CD14-positive monocyte (primary cell): ENCODE measurements at regions not wholly inside any gene's neighbourhood (a gene's known extent, or its start where the extent isn't known, plus 50 kb on each side); places are given as distances from the start of the nearest gene placed in this dataset.

Experiments used
- DNase-seq, 3 donors: peaks; one replicate each; pipeline ENCODE4 v3.0.0-alpha.2; 2011 to 2022
- H2AFZ ChIP-seq: 2 replicates; pipeline ENCODE4 v1.6.0; 2012; ENCODE audit warnings: mild to moderate bottlenecking, low read depth, low read length, inconsistent platforms; ENCODE audit not compliant: insufficient read depth, poor library complexity, severe bottlenecking
- H3K27ac ChIP-seq, 2 donors: 1 replicate in 1 of 2; 2 replicates in 1 of 2; pipeline ENCODE4 v1.5.1; 2012 to 2013; ENCODE audit warnings: low read length in 2 of 2, control low read depth in 1 of 2, inconsistent platforms in 1 of 2, low read depth in 1 of 2, mild to moderate bottlenecking in 1 of 2
- H3K27me3 ChIP-seq, 2 donors: one replicate each; pipeline versions ENCODE4 v1.6.0 to v1.6.1; 2011 to 2013; ENCODE audit warnings: low read length in 2 of 2; ENCODE audit not compliant: control insufficient read depth in 2 of 2, insufficient read depth in 2 of 2
- H3K36me3 ChIP-seq, 2 donors: replicated peaks in 1 of 2; 1 replicate in 1 of 2; 2 replicates in 1 of 2; pipeline versions ENCODE4 v1.5.1 to v1.6.1; 2012 to 2013; ENCODE audit warnings: low read length in 2 of 2, control low read depth in 1 of 2, inconsistent platforms in 1 of 2, mild to moderate bottlenecking in 1 of 2; ENCODE audit not compliant: insufficient read depth in 2 of 2, control insufficient read depth in 1 of 2
- H3K4me1 ChIP-seq, 2 donors: 1 replicate in 1 of 2; 2 replicates in 1 of 2; pipeline versions ENCODE4 v1.5.1 to v1.6.1; 2012 to 2013; ENCODE audit warnings: low read length in 2 of 2, control low read depth in 1 of 2, inconsistent platforms in 1 of 2, mild to moderate bottlenecking in 1 of 2, moderate library complexity in 1 of 2; ENCODE audit not compliant: insufficient read depth in 2 of 2, control insufficient read depth in 1 of 2
- H3K4me2 ChIP-seq: replicated peaks from 2 replicates; pipeline ENCODE3; 2012; ENCODE audit warnings: low read length, moderate library complexity, mild to moderate bottlenecking; ENCODE audit not compliant: poor library complexity, severe bottlenecking; ENCODE audit errors: extremely low read depth
- H3K4me3 ChIP-seq, 3 experiments: fragments of 200-600 bp in 1 of 3; sonication (generic) in 1 of 3; replicated peaks in 1 of 3; 1 replicate in 2 of 3; 2 replicates in 1 of 3; pipeline ENCODE4 v1.5.1; 2011 to 2013; ENCODE audit warnings: low read length in 3 of 3, mild to moderate bottlenecking in 3 of 3, control low read depth in 2 of 3, low read depth in 2 of 3, inconsistent platforms in 1 of 3, moderate library complexity in 1 of 3
- H3K79me2 ChIP-seq: 2 replicates; pipeline ENCODE4 v1.6.0; 2012; ENCODE audit warnings: mild to moderate bottlenecking, control low read depth, inconsistent platforms, low read length, moderate library complexity; ENCODE audit not compliant: insufficient read depth
- H3K9ac ChIP-seq: 2 replicates; pipeline ENCODE4 v1.6.0; 2017; ENCODE audit warnings: low read length, mild to moderate bottlenecking; ENCODE audit not compliant: insufficient read depth, poor library complexity, severe bottlenecking
- H3K9me3 ChIP-seq, 2 donors: replicated peaks in 1 of 2; 1 replicate in 1 of 2; 2 replicates in 1 of 2; pipeline versions ENCODE4 v1.5.1 to v1.6.1; 2012 to 2013; ENCODE audit warnings: low read length in 2 of 2, control low read depth in 1 of 2; ENCODE audit not compliant: control insufficient read depth in 1 of 2, insufficient read depth in 1 of 2
- H4K20me1 ChIP-seq: 2 replicates; pipeline ENCODE4 v1.6.0; 2012; ENCODE audit warnings: mild to moderate bottlenecking, low read length, control low read depth, moderate library complexity; ENCODE audit not compliant: insufficient read depth
- H3K27ac Mint-ChIP-seq, 7 donors: one replicate each; pipeline ENCODE4 v1.8.0; 2020; ENCODE audit warnings: mild to moderate bottlenecking in 7 of 7, mixed read lengths in 7 of 7, moderate library complexity in 6 of 7, inconsistent platforms in 2 of 7
- H3K27me3 Mint-ChIP-seq, 3 donors: one replicate each; pipeline ENCODE4 v1.8.0; 2021 to 2022; ENCODE audit warnings: low read depth in 3 of 3, mild to moderate bottlenecking in 3 of 3, mixed read lengths in 3 of 3, moderate library complexity in 3 of 3, inconsistent platforms in 1 of 3
- H3K36me3 Mint-ChIP-seq, 2 donors: one replicate each; pipeline ENCODE4 v1.8.0; 2020; ENCODE audit warnings: mixed read lengths in 2 of 2, inconsistent platforms in 1 of 2, mild to moderate bottlenecking in 1 of 2
- H3K4me1 Mint-ChIP-seq: one replicate; pipeline ENCODE4 v1.8.0; 2020; ENCODE audit warnings: mild to moderate bottlenecking, mixed read lengths
- H3K4me3 Mint-ChIP-seq, 2 donors: one replicate each; pipeline ENCODE4 v1.8.0; 2020; ENCODE audit warnings: mild to moderate bottlenecking in 2 of 2, mixed read lengths in 2 of 2, moderate library complexity in 1 of 2
- H3K9me3 Mint-ChIP-seq, 7 donors: one replicate each; pipeline ENCODE4 v1.8.0; 2020 to 2022; ENCODE audit warnings: mixed read lengths in 7 of 7, mild to moderate bottlenecking in 6 of 7, moderate library complexity in 6 of 7, inconsistent platforms in 2 of 7
- WGBS: methylation state at CpG from one replicate; pipeline ENCODE4 v1.1.5; 2013; ENCODE audit warnings: missing lambda C conversion rate; ENCODE audit not compliant: insufficient coverage; 5-methylcytosine and 5-hydroxymethylcytosine counted together
- intact Hi-C, 2 donors: fragments of 100-400 bp; cut with micrococcal nuclease; formaldehyde crosslinking; loops; one replicate each; pipeline versions ENCODE4 v1.15.0 to v1.15.1; 2023
- TF ChIP-seq, protein P1 (sequence below): fragments of 200-600 bp; IDR thresholded peaks from one replicate; pipeline ENCODE4 v1.8.0; 2022; ENCODE audit warnings: antibody characterized with exemption, mild to moderate bottlenecking

DNA sequence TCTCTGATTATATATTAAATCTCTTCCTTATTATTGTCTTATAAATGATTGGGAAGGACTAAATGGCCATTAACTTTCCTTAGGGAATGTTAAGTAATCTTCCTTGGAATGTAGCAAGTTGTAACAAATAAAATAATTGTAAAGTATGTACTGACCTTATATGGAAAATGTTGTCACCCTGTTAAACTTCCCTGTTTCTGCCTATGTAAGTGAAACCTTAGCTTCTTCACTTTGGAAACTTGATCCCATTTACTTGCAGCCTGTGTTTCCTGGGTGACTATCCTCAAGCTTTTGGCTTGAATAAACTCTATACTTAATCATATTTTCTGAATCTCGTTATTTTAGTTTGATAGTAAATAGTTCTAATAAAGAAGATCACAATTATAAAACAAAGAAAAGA, 519.5 kb upstream of the PTCHD4 start:
- no peaks in the 10 kb centered on the region for H3K79me2 ChIP-seq
- WGBS = no CpG with 5 or more reads among the region's 1 CpG
- Mint-ChIP-seq H3K36me3 (no peaks in the 10 kb centered on the region), H3K27me3 (no peaks in the 10 kb centered on the region), H3K4me1 (no peaks in the 10 kb centered on the region), H3K27ac (no peak overlapping the region), H3K9me3 (peaks cover 0 to 3% (median 0%) of the 10 kb centered on the region in 7 donors), H3K4me3 (no peak overlapping the region)
- no peak for DNase-seq
- H3K9ac ChIP-seq = no peak overlapping the region
- H3K4me2 ChIP-seq = no peak overlapping the region
- H3K4me1 ChIP-seq = no peaks in the 10 kb centered on the region
- H4K20me1 ChIP-seq = no peaks in the 10 kb centered on the region
- H3K27ac ChIP-seq = no peak overlapping the region
- H3K36me3 ChIP-seq = no peaks in the 10 kb centered on the region
- no peak overlapping the region for H2AFZ ChIP-seq
- H3K9me3 ChIP-seq = no peaks in the 10 kb centered on the region
- intact Hi-C loops = no loop called here
- TF ChIP-seq, protein P1, sequence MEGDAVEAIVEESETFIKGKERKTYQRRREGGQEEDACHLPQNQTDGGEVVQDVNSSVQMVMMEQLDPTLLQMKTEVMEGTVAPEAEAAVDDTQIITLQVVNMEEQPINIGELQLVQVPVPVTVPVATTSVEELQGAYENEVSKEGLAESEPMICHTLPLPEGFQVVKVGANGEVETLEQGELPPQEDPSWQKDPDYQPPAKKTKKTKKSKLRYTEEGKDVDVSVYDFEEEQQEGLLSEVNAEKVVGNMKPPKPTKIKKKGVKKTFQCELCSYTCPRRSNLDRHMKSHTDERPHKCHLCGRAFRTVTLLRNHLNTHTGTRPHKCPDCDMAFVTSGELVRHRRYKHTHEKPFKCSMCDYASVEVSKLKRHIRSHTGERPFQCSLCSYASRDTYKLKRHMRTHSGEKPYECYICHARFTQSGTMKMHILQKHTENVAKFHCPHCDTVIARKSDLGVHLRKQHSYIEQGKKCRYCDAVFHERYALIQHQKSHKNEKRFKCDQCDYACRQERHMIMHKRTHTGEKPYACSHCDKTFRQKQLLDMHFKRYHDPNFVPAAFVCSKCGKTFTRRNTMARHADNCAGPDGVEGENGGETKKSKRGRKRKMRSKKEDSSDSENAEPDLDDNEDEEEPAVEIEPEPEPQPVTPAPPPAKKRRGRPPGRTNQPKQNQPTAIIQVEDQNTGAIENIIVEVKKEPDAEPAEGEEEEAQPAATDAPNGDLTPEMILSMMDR = no peak
- H3K4me3 ChIP-seq = no peak overlapping the region
- H3K27me3 ChIP-seq = no peaks in the 10 kb centered on the region

DNA sequence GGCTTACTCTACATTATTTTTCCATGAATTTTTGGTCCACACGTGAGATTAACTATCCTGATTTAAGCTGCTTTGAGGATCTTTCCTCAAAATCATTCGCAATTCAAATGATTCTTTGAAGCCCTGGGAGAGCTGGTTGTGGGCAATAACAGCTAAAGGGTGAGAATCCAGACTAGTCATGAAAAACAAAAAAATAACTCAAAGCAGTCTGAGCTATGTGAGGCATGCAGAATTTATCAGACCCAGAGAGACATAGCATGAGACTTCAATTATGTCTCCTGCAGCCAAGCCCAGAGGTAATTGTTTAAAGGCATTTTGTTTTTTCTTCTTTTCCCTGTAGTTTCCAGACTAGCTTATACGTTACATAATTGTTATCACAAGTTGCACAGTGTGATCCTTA, 517.3 kb upstream of the PTCHD4 start:
- H3K27me3 Mint-ChIP-seq = no peaks in the 10 kb centered on the region
- intact Hi-C loops = no loop called here
- peaks cover 0 to 3% (median 0%) of the 10 kb centered on the region in 7 donors for H3K9me3 Mint-ChIP-seq
- Histone ChIP-seq H3K4me2 (no peak overlapping the region), H3K27me3 (no peaks in the 10 kb centered on the region), H3K9ac (no peak overlapping the region), H3K27ac (no peak overlapping the region), H3K79me2 (no peaks in the 10 kb centered on the region), H3K9me3 (no peaks in the 10 kb centered on the region), H3K4me3 (no peak overlapping the region), H3K4me1 (no peaks in the 10 kb centered on the region), H4K20me1 (no peaks in the 10 kb centered on the region), H3K36me3 (no peaks in the 10 kb centered on the region), H2AFZ (no peak overlapping the region)
- TF ChIP-seq, protein P1 = no peak
- H3K4me1 Mint-ChIP-seq = no peaks in the 10 kb centered on the region
- no peak overlapping the region for H3K27ac Mint-ChIP-seq
- H3K36me3 Mint-ChIP-seq = no peaks in the 10 kb centered on the region
- no peak for DNase-seq
- no peak overlapping the region for H3K4me3 Mint-ChIP-seq
- 40% methylated on average over 1 of the region's 3 CpGs for whole genome bisulfite sequencing
